Stomach (tissue), 4 donors: ENCODE measurements at regions not wholly inside any gene's neighbourhood (a gene's known extent, or its start where the extent isn't known, plus 50 kb on each side); places are given as distances from the start of the nearest gene placed in this dataset.

Experiments used
- EP300 ChIP-seq: sonication (generic); formaldehyde crosslinking; IDR thresholded peaks from one replicate; pipeline ENCODE4 v1.6.1; 2017; ENCODE audit warnings: antibody characterized with exemption
- POLR2A ChIP-seq, 4 donors: fragments of 450-650 bp; IDR thresholded peaks; one replicate each; pipeline ENCODE4 v1.6.1; 2016; ENCODE audit warnings: antibody characterized with exemption in 4 of 4, control low read depth in 2 of 4, mild to moderate bottlenecking in 1 of 4, moderate library complexity in 1 of 4

DNA sequence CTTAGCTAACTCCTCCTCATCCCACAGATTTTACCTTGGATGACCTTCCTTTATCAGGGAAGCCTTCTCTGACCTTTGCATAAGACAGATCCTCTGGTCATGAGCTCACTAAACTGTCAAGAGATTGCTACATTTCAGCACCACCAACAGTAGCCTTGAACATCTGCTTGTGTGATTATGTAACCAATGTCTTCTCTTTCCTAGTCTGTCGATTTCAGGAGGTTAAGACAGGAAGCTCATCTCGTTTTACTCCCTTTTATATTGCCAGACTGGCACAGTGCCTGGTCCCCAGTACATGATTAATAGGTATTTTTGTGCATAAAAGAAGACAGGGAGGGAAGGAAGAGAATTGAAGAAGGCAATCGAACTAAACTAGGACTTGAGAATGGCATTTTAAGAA, 1697.7 kb downstream of the EFNB2 start:
- no peak for TF ChIP-seq EP300
- no peak for TF ChIP-seq POLR2A (IDR thresholded peaks at IDR 0.05)
